Mesendoderm (in vitro differentiated cells): ENCODE measurements at regions not wholly inside any gene's neighbourhood (a gene's known extent, or its start where the extent isn't known, plus 50 kb on each side); places are given as distances from the start of the nearest gene placed in this dataset.

Experiments used
- DNase-seq: peaks from one replicate; pipeline ENCODE4 v3.0.0; 2013
- H2AK5ac ChIP-seq: 2 replicates; pipeline ENCODE4 v1.6.1; 2013; ENCODE audit warnings: low read length, inconsistent platforms
- H2BK120ac ChIP-seq: 2 replicates; pipeline ENCODE4 v1.6.1; 2013; ENCODE audit warnings: low read depth, mild to moderate bottlenecking, low read length, moderate library complexity, mixed read lengths
- H2BK15ac ChIP-seq: replicated peaks from 2 replicates; pipeline ENCODE4 v1.6.1; 2013; ENCODE audit warnings: low read depth, mild to moderate bottlenecking, moderate library complexity
- H2BK5ac ChIP-seq: 2 replicates; pipeline ENCODE4 v1.6.1; 2013; ENCODE audit warnings: low read length, inconsistent platforms
- H3K18ac ChIP-seq: 2 replicates; pipeline ENCODE4 v1.6.1; 2013; ENCODE audit warnings: mild to moderate bottlenecking, low read length, mixed read lengths
- H3K23ac ChIP-seq: one replicate; pipeline ENCODE4 v1.6.1; 2013; ENCODE audit warnings: low read length
- H3K27ac ChIP-seq: 2 replicates; pipeline ENCODE4 v1.5.1; 2013; ENCODE audit warnings: low read depth, mild to moderate bottlenecking, inconsistent platforms, low read length, moderate library complexity
- H3K27me3 ChIP-seq: 2 replicates; pipeline ENCODE4 v1.6.1; 2013; ENCODE audit warnings: low read length, control low read depth, mild to moderate bottlenecking, inconsistent platforms; ENCODE audit not compliant: insufficient read depth, poor library complexity
- H3K36me3 ChIP-seq: 2 replicates; pipeline ENCODE4 v1.6.1; 2013; ENCODE audit warnings: low read length, inconsistent platforms; ENCODE audit not compliant: control insufficient read depth, insufficient read depth
- H3K4ac ChIP-seq: one replicate; pipeline ENCODE4 v1.6.1; 2013; ENCODE audit warnings: low read depth, mild to moderate bottlenecking, low read length, moderate library complexity
- H3K4me1 ChIP-seq: 2 replicates; pipeline ENCODE4 v1.6.1; 2013; ENCODE audit warnings: low read depth, low read length, inconsistent platforms; ENCODE audit not compliant: control insufficient read depth
- H3K4me2 ChIP-seq: 2 replicates; pipeline ENCODE4 v1.6.1; 2013; ENCODE audit warnings: low read length
- H3K4me3 ChIP-seq: 2 replicates; pipeline ENCODE4 v1.5.1; 2013; ENCODE audit warnings: mild to moderate bottlenecking, low read length
- H3K56ac ChIP-seq: one replicate; pipeline ENCODE4 v1.6.1; 2013; ENCODE audit warnings: low read length
- H3K79me1 ChIP-seq: 2 replicates; pipeline ENCODE4 v1.6.1; 2013; ENCODE audit warnings: low read length, inconsistent platforms
- H3K79me2 ChIP-seq: 2 replicates; pipeline ENCODE4 v1.6.1; 2013; ENCODE audit warnings: mild to moderate bottlenecking, low read length; ENCODE audit not compliant: control insufficient read depth, insufficient read depth
- H3K9ac ChIP-seq: 2 replicates; pipeline ENCODE4 v1.6.1; 2013; ENCODE audit warnings: low read length, inconsistent platforms
- H4K5ac ChIP-seq: one replicate; pipeline ENCODE4 v1.6.1; 2013; ENCODE audit warnings: low read length
- H4K8ac ChIP-seq: one replicate; pipeline ENCODE4 v1.6.1; 2013; ENCODE audit warnings: low read depth, mild to moderate bottlenecking, control low read depth, low read length, moderate library complexity
- WGBS: extraction: QIAGEN DNeasy Blood & Tissue Kit; methylation state at CpG from one replicate; pipeline ENCODE4 v1.1.7; 2013; ENCODE audit warnings: low lambda C conversion rate, missing lambda C conversion rate; ENCODE audit not compliant: insufficient coverage; ENCODE audit errors: extremely low coverage; 5-methylcytosine and 5-hydroxymethylcytosine counted together

DNA sequence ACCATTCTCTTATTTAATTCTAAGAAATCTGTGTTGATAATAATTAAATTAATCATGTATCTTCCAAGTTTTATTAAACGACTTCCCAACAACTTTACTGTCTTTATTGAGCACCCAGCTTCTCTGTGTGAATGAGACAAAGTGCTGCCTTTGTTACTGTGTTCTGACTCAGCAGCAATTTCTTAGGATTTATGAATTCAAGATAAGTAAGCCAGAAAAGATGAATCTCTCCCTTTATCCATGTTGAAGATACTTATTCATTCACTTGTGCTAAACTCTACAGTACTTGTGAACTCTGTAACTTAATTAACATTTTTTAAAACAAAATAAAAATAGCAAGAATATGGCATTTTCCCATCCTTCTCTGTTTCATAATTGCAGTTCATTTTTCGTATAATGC, 1403.3 kb upstream of the DDX18 start:
- no peaks in the 10 kb centered on the region for H3K27me3 ChIP-seq
- H2BK120ac ChIP-seq = no peak overlapping the region
- no peaks in the 10 kb centered on the region for H3K79me2 ChIP-seq
- no peak overlapping the region for H3K4me3 ChIP-seq
- H3K79me1 ChIP-seq = no peaks in the 10 kb centered on the region
- H3K4me1 ChIP-seq = no peaks in the 10 kb centered on the region
- no peak overlapping the region for H3K4me2 ChIP-seq
- H2BK5ac ChIP-seq = no peak overlapping the region
- no peak overlapping the region for H3K56ac ChIP-seq
- no CpG with 5 or more reads among the region's 2 CpGs for WGBS
- H2BK15ac ChIP-seq = no peak overlapping the region
- H3K4ac ChIP-seq = no peak overlapping the region
- no peak overlapping the region for H3K9ac ChIP-seq
- no peak for DNase-seq
- H3K23ac ChIP-seq = no peak overlapping the region
- no peak overlapping the region for H4K8ac ChIP-seq
- no peak overlapping the region for H2AK5ac ChIP-seq
- H3K18ac ChIP-seq = no peak overlapping the region
- H4K5ac ChIP-seq = no peak overlapping the region
- no peak overlapping the region for H3K27ac ChIP-seq
- no peaks in the 10 kb centered on the region for H3K36me3 ChIP-seq

DNA sequence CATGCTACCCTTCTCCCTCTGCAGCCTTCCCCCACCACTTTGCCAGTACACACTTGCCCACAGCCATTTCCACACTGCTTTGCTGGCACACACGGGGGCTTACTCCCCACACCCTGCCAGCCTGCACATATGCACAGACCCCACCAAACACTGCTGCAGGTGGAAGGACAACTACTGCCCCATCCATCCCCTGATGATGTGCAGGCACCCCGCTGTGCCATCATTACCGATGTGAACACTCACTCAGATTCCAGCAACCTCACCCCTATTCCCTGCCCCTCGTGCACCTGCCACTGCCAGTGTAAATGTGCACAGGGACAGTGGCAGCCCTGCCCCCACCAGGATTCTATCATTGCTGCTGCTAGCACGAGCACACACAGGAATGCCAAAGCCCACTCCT, 1400.8 kb upstream of the DDX18 start:
- Histone ChIP-seq H3K79me1 (no peaks in the 10 kb centered on the region), H3K18ac (no peak overlapping the region), H3K4me2 (no peak overlapping the region), H2AK5ac (no peak overlapping the region), H2BK15ac (no peak overlapping the region), H4K8ac (no peak overlapping the region), H4K5ac (no peak overlapping the region), H3K27ac (no peak overlapping the region), H3K36me3 (no peaks in the 10 kb centered on the region), H3K56ac (no peak overlapping the region), H3K23ac (no peak overlapping the region), H3K4ac (no peak overlapping the region), H3K79me2 (no peaks in the 10 kb centered on the region), H3K9ac (no peak overlapping the region), H2BK5ac (no peak overlapping the region), H3K4me1 (no peaks in the 10 kb centered on the region), H2BK120ac (no peak overlapping the region), H3K27me3 (no peaks in the 10 kb centered on the region), H3K4me3 (no peak overlapping the region)
- no CpG with 5 or more reads among the region's 5 CpGs for WGBS
- no peak for DNase-seq

- Histone ChIP-seq H3K9ac (no peak overlapping the region), H3K4me2 (no peak overlapping the region), H3K4ac (no peak overlapping the region), H3K56ac (no peak overlapping the region), H2BK120ac (no peak overlapping the region), H3K27me3 (no peaks in the 10 kb centered on the region), H3K18ac (no peak overlapping the region), H2AK5ac (no peak overlapping the region), H2BK15ac (no peak overlapping the region), H3K4me1 (no peaks in the 10 kb centered on the region), H3K79me2 (no peaks in the 10 kb centered on the region), H4K8ac (no peak overlapping the region), H3K27ac (no peak overlapping the region), H4K5ac (no peak overlapping the region), H3K36me3 (no peaks in the 10 kb centered on the region), H3K4me3 (no peak overlapping the region), H3K23ac (no peak overlapping the region), H3K79me1 (no peaks in the 10 kb centered on the region), H2BK5ac (no peak overlapping the region)
- WGBS = no CpG with 5 or more reads among the region's 3 CpGs
- DNase-seq = no peak
Measured at GRCh38 chr2:116416731-116417377, 1397.6 kb upstream of the DDX18 start.

DNA sequence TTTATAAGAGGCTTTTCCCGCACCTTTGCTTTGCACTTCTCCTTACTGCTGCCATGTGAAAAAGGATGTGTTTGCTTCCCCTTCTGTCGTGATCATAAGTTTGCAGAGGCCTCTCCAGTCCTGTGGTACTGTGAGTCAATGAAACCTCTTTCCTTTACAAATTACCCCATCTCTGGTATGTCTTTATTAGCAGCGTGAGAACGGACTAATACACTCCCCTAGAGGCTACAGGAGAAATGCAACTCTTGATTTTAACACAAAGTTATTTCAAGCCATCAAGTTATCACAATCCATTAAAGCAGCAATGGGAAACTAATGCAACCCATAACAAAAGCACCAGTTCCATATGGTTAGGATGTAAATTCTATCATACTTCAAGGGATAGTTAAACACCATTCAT, 1378.8 kb upstream of the DDX18 start:
- no CpG with 5 or more reads among the region's 4 CpGs for WGBS

DNA sequence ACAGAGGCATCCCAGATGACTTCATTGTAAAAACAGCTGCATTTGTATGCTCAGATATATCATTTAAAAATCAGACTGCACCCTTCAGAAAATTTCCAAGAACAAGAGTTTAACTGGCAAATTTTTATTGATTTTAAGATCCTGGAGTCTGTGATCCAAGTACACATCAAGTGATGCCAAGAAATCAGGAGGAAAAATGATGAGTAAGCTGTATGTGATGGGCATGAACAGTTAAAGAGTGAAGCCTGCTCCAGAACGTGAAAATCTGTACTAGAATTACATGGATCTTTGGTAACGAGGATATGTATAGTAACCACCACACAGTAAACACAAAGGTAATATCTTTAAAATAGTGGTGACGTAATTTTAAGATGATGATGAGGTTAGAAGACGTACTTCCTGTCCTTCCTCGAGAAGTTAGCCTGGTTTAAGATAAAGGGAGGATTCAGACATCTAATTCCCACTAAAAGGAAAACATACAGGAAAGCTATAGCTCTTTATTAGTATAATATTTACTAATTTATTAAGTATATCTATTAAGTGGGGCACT, 1374.3 kb upstream of the DDX18 start:
- H3K36me3 ChIP-seq = no peaks in the 10 kb centered on the region
- H2AK5ac ChIP-seq = no peak overlapping the region
- H2BK5ac ChIP-seq = no peak overlapping the region
- H3K27me3 ChIP-seq = no peaks in the 10 kb centered on the region
- no peak for DNase-seq
- H2BK120ac ChIP-seq = no peak overlapping the region
- H3K4me1 ChIP-seq = no peaks in the 10 kb centered on the region
- H4K5ac ChIP-seq = no peak overlapping the region
- H3K4ac ChIP-seq = no peak overlapping the region
- H3K4me2 ChIP-seq = no peak overlapping the region
- no peaks in the 10 kb centered on the region for H3K79me2 ChIP-seq
- H3K23ac ChIP-seq = no peak overlapping the region
- no peaks in the 10 kb centered on the region for H3K79me1 ChIP-seq
- H3K4me3 ChIP-seq = no peak overlapping the region
- no peak overlapping the region for H3K27ac ChIP-seq
- H3K56ac ChIP-seq = no peak overlapping the region
- no peak overlapping the region for H2BK15ac ChIP-seq
- no peak overlapping the region for H3K9ac ChIP-seq
- no CpG with 5 or more reads among the region's 5 CpGs for WGBS
- no peak overlapping the region for H3K18ac ChIP-seq
- H4K8ac ChIP-seq = no peak overlapping the region

More for the DNA sequence above, 1378.8 kb upstream of the DDX18 start:
- Histone ChIP-seq H3K4me1 (no peaks in the 10 kb centered on the region), H3K27me3 (no peaks in the 10 kb centered on the region), H3K27ac (no peak overlapping the region), H3K56ac (no peak overlapping the region), H4K8ac (no peak overlapping the region), H3K23ac (no peak overlapping the region), H3K4ac (no peak overlapping the region), H3K79me1 (no peaks in the 10 kb centered on the region), H4K5ac (no peak overlapping the region), H3K36me3 (no peaks in the 10 kb centered on the region), H3K9ac (no peak overlapping the region), H3K18ac (no peak overlapping the region), H2BK15ac (no peak overlapping the region), H3K4me2 (no peak overlapping the region), H2BK120ac (no peak overlapping the region), H3K4me3 (no peak overlapping the region), H2BK5ac (no peak overlapping the region), H3K79me2 (no peaks in the 10 kb centered on the region), H2AK5ac (no peak overlapping the region)
- peak; percentile 23 for DNase-seq

DNA sequence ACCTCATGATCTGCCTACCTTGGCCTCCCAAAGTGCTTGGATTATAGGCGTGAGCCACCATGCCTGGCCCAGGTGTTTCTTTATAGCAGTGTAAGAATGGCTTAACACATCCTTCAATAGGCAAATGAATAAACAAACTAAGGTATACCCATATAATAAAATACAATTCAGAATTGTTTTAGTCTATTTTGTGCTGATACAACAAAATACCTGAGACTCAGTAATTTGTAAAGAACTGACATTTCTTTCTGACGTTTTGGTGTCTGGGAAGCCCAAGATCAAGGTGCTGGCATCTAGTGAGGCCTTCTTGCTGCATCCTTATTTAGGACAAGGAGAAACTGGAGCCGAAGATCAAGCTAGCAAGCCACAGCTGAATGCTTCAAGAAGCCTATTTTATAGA, 1372.1 kb upstream of the DDX18 start:
- H4K5ac ChIP-seq = no peak overlapping the region
- no peaks in the 10 kb centered on the region for H3K4me1 ChIP-seq
- H3K27me3 ChIP-seq = no peaks in the 10 kb centered on the region
- H3K56ac ChIP-seq = no peak overlapping the region
- H3K18ac ChIP-seq = no peak overlapping the region
- H2BK120ac ChIP-seq = no peak overlapping the region
- no peak overlapping the region for H3K4ac ChIP-seq
- no peaks in the 10 kb centered on the region for H3K79me2 ChIP-seq
- no CpG with 5 or more reads among the region's 3 CpGs for whole genome bisulfite sequencing
- H3K36me3 ChIP-seq = no peaks in the 10 kb centered on the region
- H3K4me2 ChIP-seq = no peak overlapping the region
- no peak overlapping the region for H3K23ac ChIP-seq
- no peak overlapping the region for H3K4me3 ChIP-seq
- DNase-seq = no peak
- no peak overlapping the region for H3K27ac ChIP-seq
- no peak overlapping the region for H2BK5ac ChIP-seq
- H3K79me1 ChIP-seq = no peaks in the 10 kb centered on the region
- H4K8ac ChIP-seq = no peak overlapping the region
- H2BK15ac ChIP-seq = no peak overlapping the region
- H3K9ac ChIP-seq = no peak overlapping the region
- no peak overlapping the region for H2AK5ac ChIP-seq
